ENCODE measurements at regions not wholly inside any gene's neighbourhood (a gene's known extent, or its start where the extent isn't known, plus 50 kb on each side); places are given as distances from the start of the nearest gene placed in this dataset.

DNA sequence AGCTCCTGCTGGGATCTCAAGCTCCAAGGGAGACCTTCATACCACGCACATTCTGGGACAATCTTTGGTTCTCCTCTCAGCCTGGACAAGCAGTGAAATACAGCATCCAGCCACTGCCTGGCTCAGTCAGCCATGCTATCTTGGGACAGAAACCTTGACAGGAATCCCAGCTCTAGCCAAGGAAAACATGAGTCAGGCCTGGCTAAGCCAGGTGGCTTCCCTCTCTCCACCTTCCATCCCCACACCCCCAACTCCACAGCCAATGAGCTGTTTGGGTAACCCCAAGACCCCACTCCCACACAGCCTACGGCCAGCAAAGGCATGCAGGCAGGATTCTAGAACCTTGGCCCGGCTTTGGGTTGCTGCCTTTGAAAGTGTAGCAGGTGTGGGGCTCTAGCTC is 64.9 kb downstream of the MCFD2 start:
- peak overlapping the region; percentile 90 to 91 for H3K27ac ChIP-seq
- H3K4me3 ChIP-seq = no peak overlapping the region
- no peaks in the 10 kb centered on the region for H3K27me3 ChIP-seq
- no peaks in the 10 kb centered on the region for H3K9me3 ChIP-seq
- H3K4me1 ChIP-seq = peaks cover 10 to 79% (median 73%) of the 10 kb centered on the region in 4 donors
- no peaks in the 10 kb centered on the region for H3K36me3 ChIP-seq
- intact Hi-C loops (cut with DNase I; ENCODE audit: low total_unique reads) = no loop called here
- peak; percentile 66 to 83 for DNase-seq
- TF ChIP-seq, protein P1, sequence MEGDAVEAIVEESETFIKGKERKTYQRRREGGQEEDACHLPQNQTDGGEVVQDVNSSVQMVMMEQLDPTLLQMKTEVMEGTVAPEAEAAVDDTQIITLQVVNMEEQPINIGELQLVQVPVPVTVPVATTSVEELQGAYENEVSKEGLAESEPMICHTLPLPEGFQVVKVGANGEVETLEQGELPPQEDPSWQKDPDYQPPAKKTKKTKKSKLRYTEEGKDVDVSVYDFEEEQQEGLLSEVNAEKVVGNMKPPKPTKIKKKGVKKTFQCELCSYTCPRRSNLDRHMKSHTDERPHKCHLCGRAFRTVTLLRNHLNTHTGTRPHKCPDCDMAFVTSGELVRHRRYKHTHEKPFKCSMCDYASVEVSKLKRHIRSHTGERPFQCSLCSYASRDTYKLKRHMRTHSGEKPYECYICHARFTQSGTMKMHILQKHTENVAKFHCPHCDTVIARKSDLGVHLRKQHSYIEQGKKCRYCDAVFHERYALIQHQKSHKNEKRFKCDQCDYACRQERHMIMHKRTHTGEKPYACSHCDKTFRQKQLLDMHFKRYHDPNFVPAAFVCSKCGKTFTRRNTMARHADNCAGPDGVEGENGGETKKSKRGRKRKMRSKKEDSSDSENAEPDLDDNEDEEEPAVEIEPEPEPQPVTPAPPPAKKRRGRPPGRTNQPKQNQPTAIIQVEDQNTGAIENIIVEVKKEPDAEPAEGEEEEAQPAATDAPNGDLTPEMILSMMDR (IDR thresholded peaks at IDR 0.05) = peak in 1 of 2 experiments; percentile 22

DNA sequence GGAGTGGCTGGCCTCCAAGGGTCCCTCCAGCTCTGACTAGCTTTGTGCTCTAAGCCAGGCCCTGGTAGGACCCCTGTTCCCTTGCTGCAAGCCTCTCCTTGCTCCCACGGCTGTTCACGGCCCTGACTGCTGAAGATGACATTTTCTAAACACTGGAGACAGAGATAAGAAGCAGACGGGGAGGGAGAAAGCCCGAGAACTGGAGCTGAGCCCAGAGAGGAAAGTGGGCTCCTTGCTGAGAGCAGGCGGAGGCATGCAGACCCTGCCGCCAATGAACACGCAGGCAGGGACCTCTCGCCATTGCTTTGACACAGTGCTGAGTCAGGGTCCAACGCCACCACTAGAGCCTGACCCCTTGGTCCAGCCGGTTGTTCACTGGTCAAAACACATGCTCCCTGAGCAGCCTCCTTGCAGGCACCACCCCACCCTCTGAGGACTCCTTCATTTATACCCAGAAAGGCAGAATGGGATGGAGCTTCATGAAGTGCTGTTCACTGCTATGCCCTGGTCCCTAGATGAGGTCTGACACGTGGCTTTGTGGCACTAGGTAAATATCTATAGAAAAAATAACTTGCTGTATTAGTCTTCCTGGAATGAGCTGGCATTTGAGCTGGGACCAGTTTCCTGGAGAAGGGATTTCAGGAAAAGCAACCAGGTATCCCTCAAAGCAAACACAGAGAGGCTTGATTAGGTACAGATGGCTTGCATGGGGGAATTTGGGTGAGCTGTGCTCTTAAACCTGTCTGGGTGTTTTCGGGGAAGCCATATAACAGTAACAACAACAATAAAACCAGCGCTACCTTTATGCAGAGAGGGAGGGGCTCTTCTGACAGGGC is 65.7 kb downstream of the MCFD2 start:
- DNase-seq = peak; percentile 34 to 74
- Histone ChIP-seq H3K27ac (peak overlapping the region; percentile 90 to 91), H3K4me1 (peaks cover 10 to 77% (median 73%) of the 10 kb centered on the region in 4 donors)

DNA sequence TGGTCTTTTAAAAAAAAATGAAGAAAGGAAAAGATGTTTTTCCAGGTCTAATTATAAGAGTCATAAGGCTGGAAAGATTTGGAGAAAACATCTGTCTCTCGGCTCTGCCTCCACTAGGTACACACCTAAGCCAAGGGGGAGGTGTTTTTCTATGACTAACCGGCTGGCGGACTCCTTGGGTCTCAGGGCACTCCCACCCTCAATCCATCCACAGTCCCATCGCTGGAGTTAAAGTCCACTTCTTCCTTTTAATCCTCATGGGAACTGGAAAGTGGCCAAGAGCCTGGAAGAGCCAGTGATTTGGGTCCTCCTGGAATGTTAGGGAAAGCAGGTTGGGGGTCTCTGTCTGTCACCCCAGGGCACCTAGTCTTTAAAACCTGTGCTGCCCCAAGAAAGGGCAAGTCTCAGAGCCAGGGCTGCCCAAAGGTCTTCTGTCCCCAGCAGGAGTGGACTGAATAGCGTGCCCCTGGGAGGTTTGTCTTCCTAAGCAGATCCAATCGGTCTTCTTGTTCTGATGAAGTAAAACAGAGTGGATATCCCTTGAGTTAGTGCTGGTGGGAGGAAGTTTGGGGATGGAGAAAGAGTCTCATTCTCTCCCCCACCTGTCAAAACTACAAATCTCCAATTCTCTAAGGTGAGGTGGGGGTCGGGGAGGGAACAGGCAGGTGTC is 66.4 kb downstream of the MCFD2 start:
- Histone ChIP-seq H3K27me3 (no peaks in the 10 kb centered on the region), H3K4me3 (no peak overlapping the region), H3K4me1 (peaks cover 10 to 69% (median 65%) of the 10 kb centered on the region in 4 donors), H3K27ac (peak overlapping the region; percentile 90 to 91), H3K9me3 (no peaks in the 10 kb centered on the region), H3K36me3 (no peaks in the 10 kb centered on the region)
- peak in 1 of 2 donors; percentile 61 for DNase-seq
- TF ChIP-seq, protein P1 (IDR thresholded peaks at IDR 0.05) = no peak
- intact Hi-C loops (cut with DNase I; ENCODE audit: low total_unique reads) = no loop called here

More for the DNA sequence above, 65.7 kb downstream of the MCFD2 start:
- H3K36me3 ChIP-seq = no peaks in the 10 kb centered on the region
- no peaks in the 10 kb centered on the region for H3K27me3 ChIP-seq
- TF ChIP-seq, protein P1 (IDR thresholded peaks at IDR 0.05) = no peak
- intact Hi-C loops (cut with DNase I; ENCODE audit: low total_unique reads) = no loop called here
- H3K9me3 ChIP-seq = no peaks in the 10 kb centered on the region
- H3K4me3 ChIP-seq = no peak overlapping the region

DNA sequence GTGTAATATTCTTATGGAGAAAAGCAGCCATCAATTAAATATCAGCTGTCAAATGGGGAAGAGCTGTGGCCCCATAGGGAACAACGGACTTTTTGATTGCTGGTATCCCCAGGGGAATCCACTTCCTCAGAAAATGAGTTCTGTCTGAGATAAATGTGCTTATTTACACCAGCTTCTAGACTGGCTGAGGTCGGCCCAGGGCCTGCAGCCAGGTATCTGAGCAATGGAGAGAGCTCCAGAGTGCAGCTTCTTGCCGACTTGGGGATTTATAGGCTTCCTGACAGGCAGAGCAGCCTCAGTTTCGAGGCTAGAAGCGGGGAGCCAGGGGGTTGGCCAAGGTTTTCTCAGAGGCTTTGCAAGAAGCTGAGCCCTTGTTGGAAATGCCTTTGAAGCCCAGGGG is 67.2 kb downstream of the MCFD2 start:
- peak; percentile 43 to 70 for DNase-seq
- intact Hi-C loops (cut with DNase I; ENCODE audit: low total_unique reads) = no loop called here
- H3K4me3 ChIP-seq = no peak overlapping the region
- H3K4me1 ChIP-seq = peaks cover 10 to 63% (median 61%) of the 10 kb centered on the region in 4 donors
- H3K27ac ChIP-seq = peak overlapping the region; percentile 90 to 91
- H3K36me3 ChIP-seq = no peaks in the 10 kb centered on the region
- TF ChIP-seq, protein P1 (IDR thresholded peaks at IDR 0.05) = no peak
- no peaks in the 10 kb centered on the region for H3K9me3 ChIP-seq
- H3K27me3 ChIP-seq = no peaks in the 10 kb centered on the region

DNA sequence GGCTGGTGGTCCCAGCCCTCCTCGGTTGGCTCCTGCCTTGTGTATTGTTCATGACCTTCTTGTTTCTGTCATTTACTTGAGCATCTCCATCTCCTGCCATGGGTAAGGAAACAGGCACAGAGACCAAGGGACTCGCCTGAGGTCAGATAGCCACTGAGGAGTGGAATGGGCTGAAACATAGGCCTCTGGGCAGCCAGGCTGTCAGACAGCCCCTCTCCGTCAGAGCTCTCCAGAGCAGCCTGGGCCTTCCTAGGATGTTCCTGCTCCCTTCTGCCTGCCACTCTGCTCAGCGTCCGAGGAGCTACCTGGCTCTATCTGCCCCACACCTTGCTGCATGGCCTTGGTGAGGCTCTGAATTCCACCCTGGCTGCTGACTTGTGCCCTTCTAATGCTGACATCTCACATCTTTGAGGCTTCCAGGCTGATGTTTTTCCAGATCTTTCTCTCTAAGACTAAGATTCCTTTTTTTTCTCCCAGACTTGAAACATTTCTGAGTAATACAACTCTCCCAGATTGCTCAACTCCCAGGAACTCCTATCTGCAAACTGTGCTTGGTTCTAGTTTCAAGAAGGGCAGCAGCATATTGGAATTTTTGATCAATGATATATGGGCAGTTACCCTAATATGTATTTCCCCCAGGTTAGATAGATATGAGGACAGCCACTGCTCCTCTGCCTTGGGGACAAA is 67.7 kb downstream of the MCFD2 start:
- Histone ChIP-seq H3K27ac (peak overlapping the region; percentile 90 to 91), H3K27me3 (no peaks in the 10 kb centered on the region), H3K9me3 (no peaks in the 10 kb centered on the region), H3K4me1 (peaks cover 10 to 63% (median 61%) of the 10 kb centered on the region in 4 donors), H3K36me3 (no peaks in the 10 kb centered on the region), H3K4me3 (no peak overlapping the region)
- peak; percentile 32 to 66 for DNase-seq
- intact Hi-C loops (cut with DNase I; ENCODE audit: low total_unique reads) = no loop called here
- TF ChIP-seq, protein P1 (IDR thresholded peaks at IDR 0.05) = peak in 1 of 2 experiments; percentile 12

Data from tibial artery (tissue), 4 donors.